K562 (cell line): ENCODE measurements at regions not wholly inside any gene's neighbourhood (a gene's known extent, or its start where the extent isn't known, plus 50 kb on each side); places are given as distances from the start of the nearest gene placed in this dataset.

Experiments used
- ATAC-seq: fragments of 200-7000 bp; cut with Tn5 transposase; 3 replicates; pipeline ENCODE4 v1.9.1; 2020; ENCODE audit warnings: moderate library complexity
- BruUV-seq: library from RNA; stranded (reverse); fragments of 400-500 nt; replicated peaks from 2 replicates; lab custom pipeline; 2021; lab: Mats Ljungman, UMichigan
- CTCF ChIA-PET: fragments of 300-600 bp; formaldehyde crosslinking; extraction: SDS; loops from one replicate; lab custom pipeline; 2021; ENCODE audit warnings: low intra/inter-chr PET ratio; lab: Yijun Ruan, JAX
- POLR2A ChIA-PET: fragments of 300-600, 350-650 bp; sonication (Branson Sonifier 250); formaldehyde crosslinking; extraction: SDS; loops from one replicate; lab custom pipeline; 2021; ENCODE audit warnings: antibody characterized with exemption, inconsistent platforms; lab: Yijun Ruan, JAX
- DNase-seq, 4 experiments: peaks; one replicate each; pipeline versions ENCODE4 v3.0.0 to v3.0.0-alpha.2; 2011 to 2018; ENCODE audit warnings: low spot score in 3 of 4, mixed read lengths in 3 of 4; ENCODE audit errors: extremely low read depth in 1 of 4
- FAIRE-seq: peaks from 2 replicates; lab custom pipeline; 2011; peaks lifted over from hg19 to GRCh38; lab: Jason Lieb, UNC
- H2AFZ ChIP-seq: 2 replicates; pipeline ENCODE4 v1.6.0; 2011; ENCODE audit warnings: low read depth, low read length, control low read depth, inconsistent platforms
- H3K27ac ChIP-seq: fragments of 200-600 bp; 3 replicates; pipeline ENCODE4 v1.8.0; 2011; ENCODE audit warnings: low read depth, mild to moderate bottlenecking, control low read depth, inconsistent platforms, low read length, moderate library complexity, mixed read lengths; ENCODE audit errors: extremely low read depth
- H3K27me3 ChIP-seq, 2 experiments: fragments of 300-600 bp in 1 of 2; 2 replicates in 1 of 2; 3 replicates in 1 of 2; pipeline versions ENCODE4 v1.6.0 to v1.8.0; 2011; ENCODE audit warnings: inconsistent platforms in 2 of 2, low read length in 2 of 2, mild to moderate bottlenecking in 1 of 2, mixed read lengths in 1 of 2, moderate library complexity in 1 of 2; ENCODE audit not compliant: control insufficient read depth in 2 of 2, insufficient read depth in 2 of 2
- H3K36me3 ChIP-seq: fragments of 300-600 bp; 3 replicates; pipeline ENCODE4 v1.8.0; 2011; ENCODE audit warnings: mild to moderate bottlenecking, low read length, inconsistent platforms; ENCODE audit not compliant: control insufficient read depth, insufficient read depth
- H3K4me1 ChIP-seq, 2 experiments: fragments of 200-600 bp in 1 of 2; replicated peaks in 1 of 2; 2 replicates in 1 of 2; 3 replicates in 1 of 2; pipeline versions ENCODE4 v1.5.1 to v1.8.0; 2011; ENCODE audit warnings: inconsistent platforms in 2 of 2, low read length in 2 of 2, mild to moderate bottlenecking in 1 of 2, mixed read lengths in 1 of 2, moderate library complexity in 1 of 2; ENCODE audit not compliant: control insufficient read depth in 2 of 2, insufficient read depth in 2 of 2
- H3K4me2 ChIP-seq: 2 replicates; pipeline ENCODE4 v1.6.1; 2011; ENCODE audit warnings: low read length, control low read depth, inconsistent platforms, mixed read lengths; ENCODE audit not compliant: insufficient read depth
- H3K4me3 ChIP-seq: fragments of 200-600 bp; sonication (generic), shearing (Covaris generic); 2 replicates; pipeline ENCODE4 v1.5.1; 2016; ENCODE audit warnings: control low read depth, inconsistent platforms
- H3K79me2 ChIP-seq: fragments of 200-600 bp; 3 replicates; pipeline ENCODE4 v1.8.0; 2011; ENCODE audit warnings: low read length, inconsistent platforms; ENCODE audit not compliant: control insufficient read depth, insufficient read depth
- H3K9ac ChIP-seq, 2 experiments: 2 replicates each; pipeline versions ENCODE4 v1.6.0 to v1.6.1; 2011; ENCODE audit warnings: low read depth in 2 of 2, low read length in 2 of 2, control low read depth in 1 of 2, inconsistent platforms in 1 of 2, mild to moderate bottlenecking in 1 of 2, mixed read lengths in 1 of 2; ENCODE audit not compliant: insufficient read depth in 1 of 2
- H3K9me1 ChIP-seq: one replicate; pipeline ENCODE4 v1.6.0; 2011; ENCODE audit warnings: inconsistent platforms, mild to moderate bottlenecking, low read length, moderate library complexity; ENCODE audit not compliant: control insufficient read depth, insufficient read depth
- H3K9me3 ChIP-seq: replicated peaks from 2 replicates; pipeline ENCODE4 v1.5.1; 2011; ENCODE audit warnings: low read depth, low read length, inconsistent platforms; ENCODE audit not compliant: control insufficient read depth, insufficient read depth
- H4K20me1 ChIP-seq: replicated peaks from 2 replicates; pipeline ENCODE4 v1.6.1; 2011; ENCODE audit warnings: low read length, inconsistent platforms, mixed read lengths; ENCODE audit not compliant: control insufficient read depth, insufficient read depth
- TRIM25 ChIP-seq: fragments of 450-650 bp; IDR thresholded peaks from 2 replicates; pipeline ENCODE4 v1.7.0; 2016; ENCODE audit warnings: borderline replicate concordance
- WGBS: fragments of 100-300 bp; shearing (Covaris generic); methylation state at CpG from one replicate; pipeline ENCODE4 v1.1.6; 2016; ENCODE audit warnings: low coverage, mixed read lengths; ENCODE audit not compliant: insufficient coverage; ENCODE audit errors: missing lambda C conversion rate; 5-methylcytosine and 5-hydroxymethylcytosine counted together
- in situ Hi-C: fragments of 300-500 bp; cut with MboI; formaldehyde crosslinking; loops from 4 replicates; pipeline ENCODE4 v1.15.0; 2018; ENCODE audit warnings: inconsistent platforms, mixed read lengths
- intact Hi-C: fragments of 100-400 bp; cut with micrococcal nuclease; formaldehyde crosslinking; loops from 2 replicates; pipeline ENCODE4 v1.14.2; 2022
- TF ChIP-seq, protein P1 (sequence below): fragments of 450-650 bp; IDR thresholded peaks from 2 replicates; pipeline ENCODE4 v1.6.1; 2018; ENCODE audit not compliant: partially characterized antibody
- TF ChIP-seq, protein P2 (sequence below), 2 experiments: fragments of 450-650 bp in 1 of 2; sonication (generic) in 1 of 2; formaldehyde crosslinking in 1 of 2; IDR thresholded peaks in 1 of 2; conservative IDR thresholded peaks in 1 of 2; 2 replicates each; pipeline versions ENCODE4 v1.6.1 to v1.8.1; 2016 to 2023; ENCODE audit warnings: mild to moderate bottlenecking in 2 of 2, moderate library complexity in 2 of 2, inconsistent platforms in 1 of 2, missing genetic modification reagents in 1 of 2
- TF ChIP-seq, protein P3 (sequence below): sonication (generic); formaldehyde crosslinking; IDR thresholded peaks from 2 replicates; pipeline ENCODE4 v1.8.1; 2022; ENCODE audit warnings: missing genetic modification reagents

- no peaks in the 10 kb centered on the region for H3K36me3 ChIP-seq
- no peak for FAIRE-seq
- ChIA-PET CTCF (no interaction called here), POLR2A (interaction anchor here (1.4 kb wide), 1 partner anchor 11 kb away, joined by 5 read pairs; no protein-coding TSS in a partner anchor)
- H3K9ac ChIP-seq, result no peak overlapping the region
- H3K9me1 ChIP-seq, result no peaks in the 10 kb centered on the region
- H3K4me1 ChIP-seq, result no peaks in the 10 kb centered on the region
- H3K4me2 ChIP-seq, result no peak overlapping the region
- no peak overlapping the region for H3K4me3 ChIP-seq
- WGBS, result 0% methylated on average over 2 of the region's 2 CpGs
- no peak for ATAC-seq
- BruUV-seq, result no TSS peak
- DNase-seq, result no peak
- no peak overlapping the region for H2AFZ ChIP-seq
- H3K79me2 ChIP-seq, result no peaks in the 10 kb centered on the region
- no peak overlapping the region for H3K27ac ChIP-seq
- H3K27me3 ChIP-seq, result 0 out of 5 replicates have a peak, but pooled peaks cover 0 to 3% of the 10 kb centered on the region in 2 experiments
- intact Hi-C loops, result loop anchor here (5.0 kb wide), 1 partner anchor 247 kb away; no protein-coding TSS in a partner anchor
- TF ChIP-seq, protein P1, sequence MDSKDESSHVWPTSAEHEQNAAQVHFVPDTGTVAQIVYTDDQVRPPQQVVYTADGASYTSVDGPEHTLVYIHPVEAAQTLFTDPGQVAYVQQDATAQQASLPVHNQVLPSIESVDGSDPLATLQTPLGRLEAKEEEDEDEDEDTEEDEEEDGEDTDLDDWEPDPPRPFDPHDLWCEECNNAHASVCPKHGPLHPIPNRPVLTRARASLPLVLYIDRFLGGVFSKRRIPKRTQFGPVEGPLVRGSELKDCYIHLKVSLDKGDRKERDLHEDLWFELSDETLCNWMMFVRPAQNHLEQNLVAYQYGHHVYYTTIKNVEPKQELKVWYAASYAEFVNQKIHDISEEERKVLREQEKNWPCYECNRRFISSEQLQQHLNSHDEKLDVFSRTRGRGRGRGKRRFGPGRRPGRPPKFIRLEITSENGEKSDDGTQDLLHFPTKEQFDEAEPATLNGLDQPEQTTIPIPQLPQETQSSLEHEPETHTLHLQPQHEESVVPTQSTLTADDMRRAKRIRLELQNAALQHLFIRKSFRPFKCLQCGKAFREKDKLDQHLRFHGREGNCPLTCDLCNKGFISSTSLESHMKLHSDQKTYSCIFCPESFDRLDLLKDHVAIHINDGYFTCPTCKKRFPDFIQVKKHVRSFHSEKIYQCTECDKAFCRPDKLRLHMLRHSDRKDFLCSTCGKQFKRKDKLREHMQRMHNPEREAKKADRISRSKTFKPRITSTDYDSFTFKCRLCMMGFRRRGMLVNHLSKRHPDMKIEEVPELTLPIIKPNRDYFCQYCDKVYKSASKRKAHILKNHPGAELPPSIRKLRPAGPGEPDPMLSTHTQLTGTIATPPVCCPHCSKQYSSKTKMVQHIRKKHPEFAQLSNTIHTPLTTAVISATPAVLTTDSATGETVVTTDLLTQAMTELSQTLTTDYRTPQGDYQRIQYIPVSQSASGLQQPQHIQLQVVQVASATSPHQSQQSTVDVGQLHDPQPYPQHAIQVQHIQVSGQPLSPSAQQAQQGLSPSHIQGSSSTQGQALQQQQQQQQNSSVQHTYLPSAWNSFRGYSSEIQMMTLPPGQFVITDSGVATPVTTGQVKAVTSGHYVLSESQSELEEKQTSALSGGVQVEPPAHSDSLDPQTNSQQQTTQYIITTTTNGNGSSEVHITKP, result peak; percentile 48
- TF ChIP-seq, protein P2, sequence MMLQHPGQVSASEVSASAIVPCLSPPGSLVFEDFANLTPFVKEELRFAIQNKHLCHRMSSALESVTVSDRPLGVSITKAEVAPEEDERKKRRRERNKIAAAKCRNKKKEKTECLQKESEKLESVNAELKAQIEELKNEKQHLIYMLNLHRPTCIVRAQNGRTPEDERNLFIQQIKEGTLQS (IDR thresholded peaks at IDR 0.05), result no peak
- TF ChIP-seq, protein P2 (CRISPR knock-in tag; conservative IDR thresholded peaks at IDR 0.05), result no peak
- TF ChIP-seq, protein P3, sequence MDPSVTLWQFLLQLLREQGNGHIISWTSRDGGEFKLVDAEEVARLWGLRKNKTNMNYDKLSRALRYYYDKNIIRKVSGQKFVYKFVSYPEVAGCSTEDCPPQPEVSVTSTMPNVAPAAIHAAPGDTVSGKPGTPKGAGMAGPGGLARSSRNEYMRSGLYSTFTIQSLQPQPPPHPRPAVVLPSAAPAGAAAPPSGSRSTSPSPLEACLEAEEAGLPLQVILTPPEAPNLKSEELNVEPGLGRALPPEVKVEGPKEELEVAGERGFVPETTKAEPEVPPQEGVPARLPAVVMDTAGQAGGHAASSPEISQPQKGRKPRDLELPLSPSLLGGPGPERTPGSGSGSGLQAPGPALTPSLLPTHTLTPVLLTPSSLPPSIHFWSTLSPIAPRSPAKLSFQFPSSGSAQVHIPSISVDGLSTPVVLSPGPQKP (CRISPR knock-in tag), result no peak
- no peak for TF ChIP-seq TRIM25
- H3K9me3 ChIP-seq, result no peaks in the 10 kb centered on the region
- no peaks in the 10 kb centered on the region for H4K20me1 ChIP-seq
- in situ Hi-C loops, result no loop called here
Observed at GRCh38 chr10:77724820-77725219, 87.2 kb upstream of the KCNMA1 start.
